Activated CD8-positive, alpha-beta T cell treated with anti-CD3 and anti-CD28 coated beads for 36 hours (primary cell): ENCODE measurements at regions not wholly inside any gene's neighbourhood (a gene's known extent, or its start where the extent isn't known, plus 50 kb on each side); places are given as distances from the start of the nearest gene placed in this dataset.

Source experiments
- ATAC-seq: fragments of 200-7000 bp; cut with Tn5 transposase; one replicate; pipeline ENCODE4 v1.10.0; 2021; ENCODE audit warnings: mild to moderate bottlenecking, moderate library complexity
- CTCF ChIA-PET: fragments of 350-600 bp; sonication (Branson Sonifier 250); formaldehyde crosslinking; loops from one replicate; lab custom pipeline; 2021; ENCODE audit warnings: antibody characterized with exemption; lab: Charles Lee
- POLR2A ChIA-PET: fragments of 350-600 bp; sonication (Branson Sonifier 250); formaldehyde crosslinking; loops from one replicate; lab custom pipeline; 2021; ENCODE audit warnings: antibody characterized with exemption; lab: Charles Lee
- DNase-seq: peaks from one replicate; pipeline ENCODE4 v3.0.0-alpha.2; 2020
- H3K27ac Mint-ChIP-seq: one replicate; pipeline ENCODE4 v1.8.0; 2021; ENCODE audit warnings: mild to moderate bottlenecking, mixed read lengths
- H3K27me3 Mint-ChIP-seq: one replicate; pipeline ENCODE4 v1.8.0; 2021; ENCODE audit warnings: mixed read lengths
- H3K36me3 Mint-ChIP-seq: one replicate; pipeline ENCODE4 v1.8.0; 2021; ENCODE audit warnings: low read depth, mixed read lengths
- H3K4me1 Mint-ChIP-seq: one replicate; pipeline ENCODE4 v1.8.0; 2021; ENCODE audit warnings: low read depth, mixed read lengths
- H3K4me3 Mint-ChIP-seq: one replicate; pipeline ENCODE4 v1.8.0; 2021; ENCODE audit warnings: mild to moderate bottlenecking, moderate library complexity, mixed read lengths
- H3K9me3 Mint-ChIP-seq: one replicate; pipeline ENCODE4 v1.8.0; 2021; ENCODE audit warnings: mixed read lengths
- CTCF ChIP-seq: fragments of 200-600 bp; IDR thresholded peaks from one replicate; pipeline ENCODE4 v1.8.0; 2022; ENCODE audit warnings: antibody characterized with exemption, mild to moderate bottlenecking
- intact Hi-C: fragments of 100-400 bp; cut with micrococcal nuclease; formaldehyde crosslinking; loops from one replicate; pipeline ENCODE4 v1.10.0; 2022

- Mint-ChIP-seq H3K9me3 (no peaks in the 10 kb centered on the region), H3K4me3 (no peak overlapping the region), H3K36me3 (no peaks in the 10 kb centered on the region), H3K27ac (no peak overlapping the region), H3K4me1 (no peaks in the 10 kb centered on the region), H3K27me3 (peaks cover 8% of the 10 kb centered on the region)
- no peak for TF ChIP-seq CTCF
- ATAC-seq = no peak
- ChIA-PET CTCF (no interaction called here), POLR2A (interaction anchor here (0.9 kb wide), 1 partner anchor 27 kb away, joined by 3 read pairs; no protein-coding TSS in a partner anchor)
- intact Hi-C loops = no loop called here
- DNase-seq = no peak
Measured at GRCh38 chr1:99500541-99500940, 145.4 kb upstream of the PALMD start.

- no peak overlapping the region for H3K27ac Mint-ChIP-seq
- no peaks in the 10 kb centered on the region for H3K4me1 Mint-ChIP-seq
- no peaks in the 10 kb centered on the region for H3K36me3 Mint-ChIP-seq
- ChIA-PET CTCF (no interaction called here), POLR2A (no interaction called here)
- ATAC-seq = no peak
- no peak overlapping the region for H3K4me3 Mint-ChIP-seq
- TF ChIP-seq CTCF = no peak
- intact Hi-C loops = no loop called here
- DNase-seq = no peak
- peaks cover 4% of the 10 kb centered on the region for H3K27me3 Mint-ChIP-seq
- H3K9me3 Mint-ChIP-seq = no peaks in the 10 kb centered on the region
Measured at GRCh38 chr1:99501871-99502270, 144.0 kb upstream of the PALMD start.

GRCh38 chr1:99502400-99502799, 143.5 kb upstream of the PALMD start:
- Mint-ChIP-seq H3K36me3 (no peaks in the 10 kb centered on the region), H3K4me3 (no peak overlapping the region), H3K9me3 (no peaks in the 10 kb centered on the region), H3K4me1 (no peaks in the 10 kb centered on the region), H3K27ac (no peak overlapping the region), H3K27me3 (peaks cover 4% of the 10 kb centered on the region)
- TF ChIP-seq CTCF = no peak
- DNase-seq (no peak), ATAC-seq (no peak)
- CTCF ChIA-PET = no interaction called here
- intact Hi-C loops = no loop called here
- POLR2A ChIA-PET = no interaction called here

GRCh38 chr1:99503276-99503747, 142.6 kb upstream of the PALMD start:
- Mint-ChIP-seq H3K27me3 (peaks cover 4% of the 10 kb centered on the region), H3K27ac (no peak overlapping the region), H3K36me3 (no peaks in the 10 kb centered on the region), H3K4me3 (no peak overlapping the region), H3K9me3 (no peaks in the 10 kb centered on the region), H3K4me1 (no peaks in the 10 kb centered on the region)
- intact Hi-C loops = no loop called here
- ATAC-seq (no peak), DNase-seq (no peak)
- TF ChIP-seq CTCF = no peak
- ChIA-PET CTCF (interaction anchor here (0.6 kb wide), 1 partner anchor 322 kb away, joined by 4 read pairs; no protein-coding TSS in a partner anchor), POLR2A (no interaction called here)

- CTCF ChIA-PET = no interaction called here
- no peak for DNase-seq
- H3K9me3 Mint-ChIP-seq = no peaks in the 10 kb centered on the region
- POLR2A ChIA-PET = no interaction called here
- peaks cover 4% of the 10 kb centered on the region for H3K27me3 Mint-ChIP-seq
- no peak overlapping the region for H3K27ac Mint-ChIP-seq
- H3K4me1 Mint-ChIP-seq = no peaks in the 10 kb centered on the region
- intact Hi-C loops = no loop called here
- ATAC-seq = no peak
- no peak overlapping the region for H3K4me3 Mint-ChIP-seq
- H3K36me3 Mint-ChIP-seq = no peaks in the 10 kb centered on the region
- no peak for TF ChIP-seq CTCF
Measured at GRCh38 chr1:99504287-99504686, 141.6 kb upstream of the PALMD start.
